ENCODE measurements at regions not wholly inside any gene's neighbourhood (a gene's known extent, or its start where the extent isn't known, plus 50 kb on each side); places are given as distances from the start of the nearest gene placed in this dataset.

DNA sequence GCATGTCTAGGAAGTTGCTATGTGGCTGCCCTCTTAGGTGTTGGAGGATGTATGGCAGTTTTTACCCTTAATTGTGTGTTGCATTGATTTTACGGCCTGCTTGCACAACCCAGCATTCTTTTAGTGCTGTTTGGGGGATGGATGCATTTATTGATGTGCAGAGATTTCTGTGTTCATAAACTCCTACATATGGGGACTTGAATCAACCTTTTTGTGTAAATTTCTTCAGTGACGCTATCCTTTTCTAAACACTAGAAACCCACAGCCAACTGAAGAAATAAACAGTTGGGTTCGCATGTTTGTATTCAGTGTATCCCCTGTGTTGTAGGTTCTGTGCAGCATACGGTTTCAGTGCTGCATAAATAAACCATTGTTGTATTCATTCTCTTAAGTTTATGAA is 263.7 kb downstream of the RASEF start:
- Histone ChIP-seq H3K9me3 (replicated peaks in 1 of 2; ENCODE audit: control insufficient read depth in 1 of 2, insufficient read depth in 1 of 2, low read length in 2 of 2) (no peaks in the 10 kb centered on the region), H3K36me3 (replicated peaks in 1 of 2; ENCODE audit: control insufficient read depth in 1 of 2, insufficient read depth in 2 of 2, low read length in 2 of 2) (no peaks in the 10 kb centered on the region), H3K4me2 (replicated peaks; ENCODE audit: extremely low read depth, low read length, poor library complexity, severe bottlenecking) (no peak overlapping the region), H3K27me3 (ENCODE audit: control insufficient read depth in 2 of 2, insufficient read depth in 2 of 2, low read length in 2 of 2) (no peaks in the 10 kb centered on the region), H3K27ac (ENCODE audit: low read depth in 1 of 2, low read length in 2 of 2) (no peak overlapping the region), H2AFZ (ENCODE audit: insufficient read depth, low read depth, low read length, poor library complexity, severe bottlenecking) (no peak overlapping the region), H3K4me1 (ENCODE audit: control insufficient read depth in 1 of 2, insufficient read depth in 2 of 2, low read length in 2 of 2) (no peaks in the 10 kb centered on the region), H3K9ac (ENCODE audit: insufficient read depth, low read length, poor library complexity, severe bottlenecking) (no peak overlapping the region), H4K20me1 (ENCODE audit: insufficient read depth, low read length) (no peaks in the 10 kb centered on the region), H3K4me3 (replicated peaks in 1 of 3; ENCODE audit: low read depth in 2 of 3, low read length in 3 of 3) (no peak overlapping the region), H3K79me2 (ENCODE audit: insufficient read depth, low read length) (no peaks in the 10 kb centered on the region)
- no CpG with 5 or more reads among the region's 4 CpGs for WGBS (ENCODE audit: insufficient coverage)
- TF ChIP-seq, protein P1, sequence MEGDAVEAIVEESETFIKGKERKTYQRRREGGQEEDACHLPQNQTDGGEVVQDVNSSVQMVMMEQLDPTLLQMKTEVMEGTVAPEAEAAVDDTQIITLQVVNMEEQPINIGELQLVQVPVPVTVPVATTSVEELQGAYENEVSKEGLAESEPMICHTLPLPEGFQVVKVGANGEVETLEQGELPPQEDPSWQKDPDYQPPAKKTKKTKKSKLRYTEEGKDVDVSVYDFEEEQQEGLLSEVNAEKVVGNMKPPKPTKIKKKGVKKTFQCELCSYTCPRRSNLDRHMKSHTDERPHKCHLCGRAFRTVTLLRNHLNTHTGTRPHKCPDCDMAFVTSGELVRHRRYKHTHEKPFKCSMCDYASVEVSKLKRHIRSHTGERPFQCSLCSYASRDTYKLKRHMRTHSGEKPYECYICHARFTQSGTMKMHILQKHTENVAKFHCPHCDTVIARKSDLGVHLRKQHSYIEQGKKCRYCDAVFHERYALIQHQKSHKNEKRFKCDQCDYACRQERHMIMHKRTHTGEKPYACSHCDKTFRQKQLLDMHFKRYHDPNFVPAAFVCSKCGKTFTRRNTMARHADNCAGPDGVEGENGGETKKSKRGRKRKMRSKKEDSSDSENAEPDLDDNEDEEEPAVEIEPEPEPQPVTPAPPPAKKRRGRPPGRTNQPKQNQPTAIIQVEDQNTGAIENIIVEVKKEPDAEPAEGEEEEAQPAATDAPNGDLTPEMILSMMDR (IDR thresholded peaks at IDR 0.05), result no peak
- Mint-ChIP-seq H3K4me3 (no peak overlapping the region), H3K36me3 (no peaks in the 10 kb centered on the region), H3K9me3 (peaks cover 0 to 5% (median 3%) of the 10 kb centered on the region in 7 donors), H3K4me1 (no peaks in the 10 kb centered on the region), H3K27ac (no peak overlapping the region), H3K27me3 (ENCODE audit: low read depth in 3 of 3) (peaks cover 0 to 4% (median 1%) of the 10 kb centered on the region in 3 donors)
- no peak for DNase-seq
- intact Hi-C loops (cut with micrococcal nuclease), result no loop called here

- peaks cover 0 to 6% (median 0%) of the 10 kb centered on the region in 3 donors for H3K27me3 Mint-ChIP-seq (ENCODE audit: low read depth in 3 of 3)
- no CpG with 5 or more reads among the region's 5 CpGs for WGBS (ENCODE audit: insufficient coverage)
- no peak overlapping the region for H3K4me3 Mint-ChIP-seq
- Histone ChIP-seq H3K36me3 (replicated peaks in 1 of 2; ENCODE audit: control insufficient read depth in 1 of 2, insufficient read depth in 2 of 2, low read length in 2 of 2) (no peaks in the 10 kb centered on the region), H3K4me2 (replicated peaks; ENCODE audit: extremely low read depth, low read length, poor library complexity, severe bottlenecking) (no peak overlapping the region), H4K20me1 (ENCODE audit: insufficient read depth, low read length) (no peaks in the 10 kb centered on the region), H3K79me2 (ENCODE audit: insufficient read depth, low read length) (no peaks in the 10 kb centered on the region), H3K4me3 (replicated peaks in 1 of 3; ENCODE audit: low read depth in 2 of 3, low read length in 3 of 3) (no peak overlapping the region), H3K9ac (ENCODE audit: insufficient read depth, low read length, poor library complexity, severe bottlenecking) (no peak overlapping the region), H2AFZ (ENCODE audit: insufficient read depth, low read depth, low read length, poor library complexity, severe bottlenecking) (no peak overlapping the region), H3K27me3 (ENCODE audit: control insufficient read depth in 2 of 2, insufficient read depth in 2 of 2, low read length in 2 of 2) (no peaks in the 10 kb centered on the region), H3K27ac (ENCODE audit: low read depth in 1 of 2, low read length in 2 of 2) (no peak overlapping the region), H3K9me3 (replicated peaks in 1 of 2; ENCODE audit: control insufficient read depth in 1 of 2, insufficient read depth in 1 of 2, low read length in 2 of 2) (no peaks in the 10 kb centered on the region), H3K4me1 (ENCODE audit: control insufficient read depth in 1 of 2, insufficient read depth in 2 of 2, low read length in 2 of 2) (no peaks in the 10 kb centered on the region)
- H3K4me1 Mint-ChIP-seq, result no peaks in the 10 kb centered on the region
- no peak overlapping the region for H3K27ac Mint-ChIP-seq
- no peak for DNase-seq
- H3K36me3 Mint-ChIP-seq, result no peaks in the 10 kb centered on the region
- TF ChIP-seq, protein P1 (IDR thresholded peaks at IDR 0.05), result no peak
- peaks cover 0 to 5% (median 4%) of the 10 kb centered on the region in 7 donors for H3K9me3 Mint-ChIP-seq
- intact Hi-C loops (cut with micrococcal nuclease), result no loop called here
Observed at GRCh38 chr9:82805027-82805426, 257.9 kb downstream of the RASEF start.

All from CD14-positive monocyte (primary cell).